A549 (cell line): ENCODE measurements at regions not wholly inside any gene's neighbourhood (a gene's known extent, or its start where the extent isn't known, plus 50 kb on each side); places are given as distances from the start of the nearest gene placed in this dataset.
A peak's percentile ranks its signal among the peaks of the same experiment; 100 is the strongest.

Experiments used
- ATAC-seq, 2 experiments: fragments of 200-7000 bp in 1 of 2; fragments of >200 bp in 1 of 2; cut with Nextera tagmentation in 1 of 2; cut with Tn5 transposase in 1 of 2; 3 replicates each; pipeline versions ENCODE4 v1.8.0 to v1.9.1; 2018 to 2020; ENCODE audit warnings: mild to moderate bottlenecking in 1 of 2, moderate library complexity in 1 of 2
- CTCF ChIA-PET: fragments of 300-600 bp; sonication (Branson Sonifier 250); formaldehyde crosslinking; extraction: SDS; loops from one replicate; lab custom pipeline; 2021; ENCODE audit warnings: antibody characterized with exemption, inconsistent platforms; lab: Yijun Ruan, JAX
- POLR2A ChIA-PET: fragments of 350-600 bp; formaldehyde crosslinking; extraction: SDS; loops from one replicate; lab custom pipeline; 2021; ENCODE audit warnings: antibody characterized with exemption, inconsistent platforms; lab: Yijun Ruan, JAX
- DNase-seq, 2 experiments: peaks; one replicate each; pipeline versions ENCODE4 v3.0.0 to v3.0.0-alpha.2; 2011 to 2016; ENCODE audit warnings: low read depth in 1 of 2, low spot score in 1 of 2
- FAIRE-seq: peaks from 2 replicates; lab custom pipeline; 2011; peaks lifted over from hg19 to GRCh38; lab: Jason Lieb, UNC
- H3K27ac ChIP-seq, 2 experiments: fragments of >200 bp; sonication (Bioruptor Twin); formaldehyde crosslinking; 3 replicates each; pipeline ENCODE4 v1.5.1; 2016 to 2017
- H3K4me1 ChIP-seq: fragments of >200 bp; sonication (Bioruptor Twin); formaldehyde crosslinking; 3 replicates; pipeline ENCODE4 v1.6.1; 2016
- H3K4me2 ChIP-seq: fragments of >200 bp; sonication (Bioruptor Twin); formaldehyde crosslinking; 3 replicates; pipeline ENCODE4 v1.6.1; 2016
- H3K4me3 ChIP-seq: fragments of >200 bp; sonication (Bioruptor Twin); formaldehyde crosslinking; 3 replicates; pipeline ENCODE4 v1.5.1; 2016
- H3K9me3 ChIP-seq: fragments of >200 bp; sonication (Bioruptor Twin); formaldehyde crosslinking; 3 replicates; pipeline ENCODE4 v1.6.1; 2016
- ATOH8 ChIP-seq: fragments of 250-450 bp; sonication (Bioruptor Pico); IDR thresholded peaks from 2 replicates; pipeline ENCODE4 v1.5.0; 2020; ENCODE audit warnings: low read depth, mild to moderate bottlenecking, moderate library complexity
- CTCF ChIP-seq: fragments of >200 bp; sonication (Bioruptor Twin); formaldehyde crosslinking; IDR thresholded peaks from 3 replicates; pipeline ENCODE4 v1.5.1; 2016
- EHF ChIP-seq: fragments of 250-450 bp; sonication (Bioruptor Pico); IDR thresholded peaks from 2 replicates; pipeline ENCODE4 v1.5.0; 2020; ENCODE audit warnings: mild to moderate bottlenecking
- FOSB ChIP-seq: fragments of 250-450 bp; sonication (Bioruptor Pico); IDR thresholded peaks from 2 replicates; pipeline ENCODE4 v1.5.0; 2020; ENCODE audit warnings: mild to moderate bottlenecking, moderate library complexity
- FOSL2 ChIP-seq, 2 experiments: fragments of 450-650 bp in 1 of 2; fragments of >200 bp in 1 of 2; sonication (Bioruptor Twin) in 1 of 2; formaldehyde crosslinking; IDR thresholded peaks; 2 replicates each; pipeline versions ENCODE4 v1.5.0 to v1.6.1; 2016 to 2020; ENCODE audit warnings: mild to moderate bottlenecking in 1 of 2, moderate library complexity in 1 of 2
- GATA3 ChIP-seq: IDR thresholded peaks from 2 replicates; pipeline ENCODE4 v1.6.1; 2012; ENCODE audit warnings: borderline replicate concordance
- HOXB13 ChIP-seq: fragments of 250-450 bp; sonication (Bioruptor Pico); IDR thresholded peaks from 2 replicates; pipeline ENCODE4 v1.5.0; 2020; ENCODE audit warnings: low read depth, mild to moderate bottlenecking, moderate library complexity
- JUN ChIP-seq, 2 experiments: fragments of >200 bp; sonication (Bioruptor Twin); formaldehyde crosslinking; IDR thresholded peaks; 2 replicates in 1 of 2; 3 replicates in 1 of 2; pipeline ENCODE4 v1.6.1; 2016 to 2017
- KDM5A ChIP-seq: fragments of 200-600 bp; sonication (generic); IDR thresholded peaks from 2 replicates; pipeline ENCODE4 v1.6.1; 2016; ENCODE audit warnings: antibody characterized with exemption, mild to moderate bottlenecking
- PBX3 ChIP-seq: IDR thresholded peaks from 2 replicates; pipeline ENCODE4 v1.6.1; 2012
- RARB ChIP-seq: fragments of 250-450 bp; sonication (Bioruptor Pico); IDR thresholded peaks from 2 replicates; pipeline ENCODE4 v1.8.0; 2021; ENCODE audit warnings: mild to moderate bottlenecking, moderate library complexity
- REST ChIP-seq: fragments of 200-600 bp; sonication (generic); IDR thresholded peaks from 2 replicates; pipeline ENCODE4 v1.6.1; 2016; ENCODE audit warnings: antibody characterized with exemption, mild to moderate bottlenecking, moderate library complexity
- RNF2 ChIP-seq: fragments of 200-600 bp; sonication (generic); IDR thresholded peaks from 2 replicates; pipeline ENCODE4 v1.6.1; 2016; ENCODE audit warnings: low read depth, mild to moderate bottlenecking, antibody characterized with exemption, moderate library complexity, borderline replicate concordance
- TFCP2L1 ChIP-seq: fragments of 250-450 bp; sonication (Bioruptor Pico); IDR thresholded peaks from 2 replicates; pipeline ENCODE4 v1.5.0; 2021; ENCODE audit warnings: mild to moderate bottlenecking
- USF2 ChIP-seq: fragments of 450-650 bp; IDR thresholded peaks from 2 replicates; pipeline ENCODE4 v1.6.1; 2014; ENCODE audit warnings: antibody characterized with exemption
- WGBS: methylation state at CpG from one replicate; pipeline ENCODE4 v1.1.6; 2017; ENCODE audit errors: missing lambda C conversion rate; 5-methylcytosine and 5-hydroxymethylcytosine counted together

GRCh38 chr1:93775224-93775623, 93.6 kb upstream of the BCAR3 start:
- peaks cover 44% of the 10 kb centered on the region for H3K4me1 ChIP-seq
- ChIA-PET POLR2A (interaction anchor here (0.6 kb wide), 1 partner anchor 698 kb away, joined by 3 read pairs; no protein-coding TSS in a partner anchor), CTCF (no interaction called here)
- ATAC-seq, result no peak
- no peak overlapping the region for H3K4me3 ChIP-seq
- no peak for FAIRE-seq
- peak overlapping the region; percentile 49 for H3K4me2 ChIP-seq
- peak in 1 of 2 experiments; percentile 30 for DNase-seq
- TF ChIP-seq RARB (CRISPR knock-in tag), result no peak
- no peak for TF ChIP-seq GATA3
- TF ChIP-seq FOSL2 (IDR thresholded peaks at IDR 0.05), result no peak
- TF ChIP-seq FOSL2 (CRISPR knock-in tag; IDR thresholded peaks at IDR 0.05), result peak; percentile 42; the same call in 1 of the 2 replicates
- TF ChIP-seq, all 56 proteins: peak for 1
- H3K27ac ChIP-seq, result peak overlapping the region; percentile 47 to 70; a peak in 4 of 6 replicates
- no peaks in the 10 kb centered on the region for H3K9me3 ChIP-seq
- WGBS, result 66% methylated on average over 6 of the region's 6 CpGs

- no peak overlapping the region for H3K4me3 ChIP-seq
- peak overlapping the region; percentile 49; the same call in 1 of the 3 replicates for H3K4me2 ChIP-seq
- DNase-seq, result no peak
- POLR2A ChIA-PET, result interaction anchor here (0.6 kb wide), 1 partner anchor 697 kb away, joined by 3 read pairs; no protein-coding TSS in a partner anchor
- no peak for FAIRE-seq
- H3K27ac ChIP-seq, result peak overlapping the region; percentile 47 to 70; a peak in 4 of 6 replicates
- no peaks in the 10 kb centered on the region for H3K9me3 ChIP-seq
- no peak for ATAC-seq
- CTCF ChIA-PET, result interaction anchor here (1.3 kb wide), 1 partner anchor 39 kb away, joined by 3 read pairs; no protein-coding TSS in a partner anchor
- no peak for TF ChIP-seq PBX3
- no peak for TF ChIP-seq REST
- no peak for TF ChIP-seq CTCF
- TF ChIP-seq, all 56 proteins: peak for 0
- H3K4me1 ChIP-seq, result peaks cover 39% of the 10 kb centered on the region
Observed at GRCh38 chr1:93774707-93775106, 93.1 kb upstream of the BCAR3 start.

GRCh38 chr1:93773049-93773838, 91.6 kb upstream of the BCAR3 start:
- Histone ChIP-seq H3K9me3 (no peaks in the 10 kb centered on the region), H3K4me3 (no peak overlapping the region), H3K4me2 (no peak overlapping the region), H3K27ac (peak overlapping the region in 1 of 2 experiments; percentile 14; a peak in 1 of 6 replicates), H3K4me1 (peaks cover 26% of the 10 kb centered on the region)
- ChIA-PET CTCF (interaction anchor here (1.2 to 1.5 kb wide), 4 partner anchors 10 to 74 kb away, joined by 3 to 4 read pairs (median 3); no protein-coding TSS in a partner anchor), POLR2A (no interaction called here)
- 95% methylated on average over 2 of the region's 2 CpGs for WGBS
- no peak for DNase-seq
- ATAC-seq, result no peak
- FAIRE-seq, result no peak
- no peak for TF ChIP-seq CTCF
- no peak for TF ChIP-seq EHF (CRISPR knock-in tag)
- no peak for TF ChIP-seq HOXB13 (CRISPR knock-in tag)
- no peak for TF ChIP-seq JUN (IDR thresholded peaks at IDR 0.05)
- no peak for TF ChIP-seq TFCP2L1 (CRISPR knock-in tag)
- no peak for TF ChIP-seq ATOH8 (CRISPR knock-in tag)
- no peak for TF ChIP-seq FOSB (CRISPR knock-in tag)
- no peak for TF ChIP-seq USF2
- TF ChIP-seq KDM5A, result no peak
- no peak for TF ChIP-seq RNF2
